Karpas-422 (cell line): ENCODE measurements at regions not wholly inside any gene's neighbourhood (a gene's known extent, or its start where the extent isn't known, plus 50 kb on each side); places are given as distances from the start of the nearest gene placed in this dataset.

Experiments used
- DNase-seq: peaks from one replicate; pipeline ENCODE4 v3.0.0-alpha.2; 2015
- H2AFZ ChIP-seq: fragments of 200-600 bp; sonication (generic); 2 replicates; pipeline ENCODE4 v1.6.1; 2014; ENCODE audit warnings: antibody characterized with exemption, low read length, mixed read lengths
- H3K27ac ChIP-seq: fragments of 200-600 bp; sonication (generic); 2 replicates; pipeline ENCODE4 v1.5.1; 2014; ENCODE audit warnings: mild to moderate bottlenecking, low read length, moderate library complexity
- H3K27me3 ChIP-seq: fragments of 200-600 bp; sonication (generic); 2 replicates; pipeline ENCODE4 v1.6.1; 2014; ENCODE audit warnings: low read length, mixed read lengths
- H3K36me3 ChIP-seq: fragments of 200-600 bp; sonication (generic); 2 replicates; pipeline ENCODE4 v1.6.1; 2014; ENCODE audit warnings: low read length, mixed read lengths; ENCODE audit not compliant: insufficient read depth
- H3K4me1 ChIP-seq: fragments of 200-600 bp; sonication (generic); 2 replicates; pipeline ENCODE4 v1.6.1; 2014; ENCODE audit warnings: mild to moderate bottlenecking, low read length, mixed read lengths
- H3K4me2 ChIP-seq: fragments of 200-600 bp; sonication (generic); 2 replicates; pipeline ENCODE4 v1.6.1; 2014; ENCODE audit warnings: low read length, low read depth, mild to moderate bottlenecking; ENCODE audit not compliant: poor library complexity, severe bottlenecking
- H3K4me3 ChIP-seq: fragments of 200-600 bp; sonication (generic); 2 replicates; pipeline ENCODE4 v1.5.1; 2014; ENCODE audit warnings: mild to moderate bottlenecking, antibody characterized with exemption, low read length, mixed read lengths
- H3K79me2 ChIP-seq: fragments of 200-600 bp; sonication (generic); 2 replicates; pipeline ENCODE4 v1.6.1; 2014; ENCODE audit warnings: mild to moderate bottlenecking, low read length, mixed read lengths
- H3K9ac ChIP-seq: fragments of 200-600 bp; sonication (generic); 2 replicates; pipeline ENCODE4 v1.6.0; 2014; ENCODE audit warnings: low read length
- H3K9me2 ChIP-seq: fragments of 200-600 bp; sonication (generic), shearing (Covaris generic); replicated peaks from 2 replicates; pipeline ENCODE4 v1.6.0; 2014; ENCODE audit warnings: mild to moderate bottlenecking, low read length, moderate library complexity; ENCODE audit not compliant: insufficient read depth
- H3K9me3 ChIP-seq: fragments of 300-700, 200-600 bp; sonication (generic); 2 replicates; pipeline ENCODE4 v1.6.1; 2014; ENCODE audit warnings: low read length, mixed read lengths
- H4K20me1 ChIP-seq: fragments of 200-600 bp; sonication (generic); 2 replicates; pipeline ENCODE4 v1.6.1; 2014; ENCODE audit warnings: mild to moderate bottlenecking, antibody characterized with exemption, low read length, low read depth; ENCODE audit not compliant: insufficient read depth

GRCh38 chrX:34227804-34228203, 95.7 kb upstream of the FAM47A start:
- H4K20me1 ChIP-seq: no peaks in the 10 kb centered on the region
- H3K9me3 ChIP-seq: peaks cover 13% of the 10 kb centered on the region; the same call in 1 of the 2 replicates
- H3K27me3 ChIP-seq: no peaks in the 10 kb centered on the region
- no peaks in the 10 kb centered on the region for H3K4me1 ChIP-seq
- DNase-seq: no peak
- H3K9ac ChIP-seq: no peak overlapping the region
- H3K4me2 ChIP-seq: no peak overlapping the region
- no peaks in the 10 kb centered on the region for H3K79me2 ChIP-seq
- H3K27ac ChIP-seq: no peak overlapping the region
- H2AFZ ChIP-seq: no peak overlapping the region
- H3K4me3 ChIP-seq: no peak overlapping the region
- H3K36me3 ChIP-seq: no peaks in the 10 kb centered on the region
- no peaks in the 10 kb centered on the region for H3K9me2 ChIP-seq

- Histone ChIP-seq H3K9me3 (peaks cover 28% of the 10 kb centered on the region), H2AFZ (no peak overlapping the region), H3K79me2 (no peaks in the 10 kb centered on the region), H3K36me3 (no peaks in the 10 kb centered on the region), H3K27ac (no peak overlapping the region), H3K4me3 (no peak overlapping the region), H3K4me2 (no peak overlapping the region), H3K27me3 (no peaks in the 10 kb centered on the region), H3K9me2 (no peaks in the 10 kb centered on the region), H3K4me1 (no peaks in the 10 kb centered on the region), H4K20me1 (no peaks in the 10 kb centered on the region), H3K9ac (no peak overlapping the region)
- no peak for DNase-seq
Observed at GRCh38 chrX:34223574-34223973, 91.5 kb upstream of the FAM47A start.

GRCh38 chrX:34218063-34218462, 85.9 kb upstream of the FAM47A start:
- no peak overlapping the region for H3K27ac ChIP-seq
- no peaks in the 10 kb centered on the region for H3K79me2 ChIP-seq
- no peak overlapping the region for H2AFZ ChIP-seq
- no peaks in the 10 kb centered on the region for H3K9me2 ChIP-seq
- no peak overlapping the region for H3K4me3 ChIP-seq
- H3K4me2 ChIP-seq: no peak overlapping the region
- no peaks in the 10 kb centered on the region for H4K20me1 ChIP-seq
- no peak for DNase-seq
- H3K27me3 ChIP-seq: no peaks in the 10 kb centered on the region
- no peaks in the 10 kb centered on the region for H3K36me3 ChIP-seq
- H3K9ac ChIP-seq: no peak overlapping the region
- no peaks in the 10 kb centered on the region for H3K4me1 ChIP-seq
- peaks cover 18% of the 10 kb centered on the region for H3K9me3 ChIP-seq

DNA sequence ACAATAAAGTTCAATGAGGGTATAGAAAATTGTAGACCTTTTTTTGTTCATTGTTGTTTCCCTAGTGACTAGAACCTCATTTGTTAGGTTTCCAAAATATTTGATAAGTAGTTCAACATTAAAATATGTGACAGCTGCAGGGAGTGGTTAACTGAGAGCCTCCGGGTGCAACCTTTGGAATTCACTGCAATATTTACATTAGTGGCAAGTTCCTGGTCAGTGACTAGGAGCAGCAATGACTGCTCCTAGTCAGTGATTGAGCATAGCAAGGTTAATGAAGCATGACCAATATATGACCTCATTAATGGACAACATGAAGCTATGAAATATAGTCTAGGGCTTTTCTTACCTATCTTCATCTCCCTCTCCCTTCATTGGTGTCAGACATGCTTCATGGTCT, 65.8 kb upstream of the FAM47A start:
- Histone ChIP-seq H3K79me2 (no peaks in the 10 kb centered on the region), H3K27me3 (no peaks in the 10 kb centered on the region), H3K4me3 (no peak overlapping the region), H3K27ac (no peak overlapping the region), H3K9me2 (no peaks in the 10 kb centered on the region), H4K20me1 (no peaks in the 10 kb centered on the region), H3K9ac (no peak overlapping the region), H3K9me3 (peaks cover 31% of the 10 kb centered on the region), H3K4me1 (no peaks in the 10 kb centered on the region), H2AFZ (no peak overlapping the region), H3K4me2 (no peak overlapping the region), H3K36me3 (no peaks in the 10 kb centered on the region)
- no peak for DNase-seq
